GM23338 (cell line): ENCODE measurements at regions not wholly inside any gene's neighbourhood (a gene's known extent, or its start where the extent isn't known, plus 50 kb on each side); places are given as distances from the start of the nearest gene placed in this dataset.

Source experiments
- ATAC-seq: fragments of 200-7000 bp; cut with Tn5 transposase; 3 replicates; pipeline ENCODE4 v1.9.1; 2020
- DNase-seq: peaks from one replicate; pipeline ENCODE4 v3.0.0-alpha.2; 2015; ENCODE audit warnings: low spot score
- H2AFZ ChIP-seq: fragments of 200-600 bp; sonication (generic); 2 replicates; pipeline ENCODE4 v1.8.0; 2016; ENCODE audit warnings: antibody characterized with exemption, mild to moderate bottlenecking, moderate library complexity
- H3F3A ChIP-seq: fragments of 200-600 bp; sonication (generic); replicated peaks from 2 replicates; pipeline ENCODE4 v1.8.0; 2017; ENCODE audit warnings: antibody characterized with exemption, mixed run types, low read depth
- H3K27ac ChIP-seq: fragments of 200-600 bp; sonication (generic); 2 replicates; pipeline ENCODE4 v1.6.1; 2016; ENCODE audit warnings: low read depth
- H3K27me3 ChIP-seq: fragments of 200-600 bp; sonication (generic); 2 replicates; pipeline ENCODE4 v1.8.0; 2016; ENCODE audit warnings: mild to moderate bottlenecking, mixed run types, moderate library complexity; ENCODE audit not compliant: insufficient read depth
- H3K36me3 ChIP-seq: fragments of 200-600 bp; sonication (generic); 2 replicates; pipeline ENCODE4 v1.8.0; 2016; ENCODE audit warnings: mild to moderate bottlenecking; ENCODE audit not compliant: insufficient read depth
- H3K4me1 ChIP-seq: fragments of 200-600 bp; sonication (generic); 2 replicates; pipeline ENCODE4 v1.8.0; 2016; ENCODE audit warnings: mild to moderate bottlenecking, moderate library complexity; ENCODE audit not compliant: insufficient read depth
- H3K4me2 ChIP-seq: fragments of 200-600 bp; sonication (generic); 2 replicates; pipeline ENCODE4 v1.7.1; 2017; ENCODE audit warnings: mixed run types
- H3K4me3 ChIP-seq: fragments of 200-600 bp; sonication (generic); 2 replicates; pipeline ENCODE4 v1.6.1; 2016; ENCODE audit warnings: mixed run types
- H3K79me2 ChIP-seq: fragments of 200-600 bp; sonication (generic); replicated peaks from 2 replicates; pipeline ENCODE4 v1.8.0; 2017; ENCODE audit warnings: mild to moderate bottlenecking; ENCODE audit not compliant: insufficient read depth
- H3K9me2 ChIP-seq: fragments of 200-600 bp; sonication (generic); 2 replicates; pipeline ENCODE4 v1.8.0; 2017; ENCODE audit not compliant: insufficient read depth
- H4K20me1 ChIP-seq: fragments of 200-600 bp; sonication (generic); replicated peaks from 2 replicates; pipeline ENCODE4 v1.8.0; 2017; ENCODE audit warnings: mild to moderate bottlenecking; ENCODE audit not compliant: insufficient read depth
- H3K27ac Mint-ChIP-seq: 2 replicates; pipeline ENCODE4 v1.8.0; 2020; ENCODE audit warnings: inconsistent platforms, mild to moderate bottlenecking, moderate library complexity, mixed read lengths
- H3K27me3 Mint-ChIP-seq: 3 replicates; pipeline ENCODE4 v1.8.0; 2022; ENCODE audit warnings: low read depth, mild to moderate bottlenecking, moderate library complexity, mixed read lengths, inconsistent platforms; ENCODE audit not compliant: insufficient read depth, poor library complexity
- H3K36me3 Mint-ChIP-seq: 3 replicates; pipeline ENCODE4 v1.8.0; 2021; ENCODE audit warnings: low read depth, mild to moderate bottlenecking, inconsistent platforms, moderate library complexity, mixed read lengths
- H3K4me1 Mint-ChIP-seq: 3 replicates; pipeline ENCODE4 v1.8.0; 2020; ENCODE audit warnings: mild to moderate bottlenecking, inconsistent platforms, mixed read lengths
- H3K4me3 Mint-ChIP-seq: 3 replicates; pipeline ENCODE4 v1.8.0; 2021; ENCODE audit warnings: moderate library complexity, mild to moderate bottlenecking, inconsistent platforms, mixed read lengths
- H3K9me3 Mint-ChIP-seq: 3 replicates; pipeline ENCODE4 v1.8.0; 2020; ENCODE audit warnings: moderate library complexity, mild to moderate bottlenecking, inconsistent platforms, mixed read lengths
- CREB1 ChIP-seq: fragments of 250-450 bp; sonication (Bioruptor Pico); IDR thresholded peaks from 2 replicates; pipeline ENCODE4 v1.5.0; 2020; ENCODE audit warnings: low read depth, mild to moderate bottlenecking, moderate library complexity
- EZH2 ChIP-seq: fragments of 200-600 bp; sonication (generic); IDR thresholded peaks from one replicate; pipeline ENCODE4 v1.8.0; 2017; ENCODE audit warnings: antibody characterized with exemption, mild to moderate bottlenecking, low read depth; ENCODE audit not compliant: unreplicated experiment
- EZH2phosphoT487 ChIP-seq: fragments of 200-600 bp; sonication (generic); IDR thresholded peaks from one replicate; pipeline ENCODE4 v1.8.1; 2018; ENCODE audit warnings: antibody characterized with exemption; ENCODE audit not compliant: unreplicated experiment
- JUNB ChIP-seq: IDR thresholded peaks from one replicate; pipeline ENCODE4 v1.6.1; 2016; ENCODE audit warnings: antibody characterized with exemption; ENCODE audit not compliant: unreplicated experiment
- NANOG ChIP-seq: IDR thresholded peaks from 2 replicates; pipeline ENCODE4 v1.6.1; 2016; ENCODE audit warnings: antibody characterized with exemption, borderline replicate concordance
- POLR2AphosphoS5 ChIP-seq: IDR thresholded peaks from 2 replicates; pipeline ENCODE4 v1.6.1; 2016; ENCODE audit warnings: antibody characterized with exemption, low read depth
- STAT1 ChIP-seq: IDR thresholded peaks from one replicate; pipeline ENCODE4 v1.6.1; 2016; ENCODE audit warnings: antibody characterized with exemption; ENCODE audit not compliant: unreplicated experiment
- ZNF114 ChIP-seq: fragments of 250-450 bp; sonication (Bioruptor Pico); IDR thresholded peaks from 2 replicates; pipeline ENCODE4 v1.5.0; 2020; ENCODE audit warnings: mild to moderate bottlenecking, moderate library complexity
- ZNF331 ChIP-seq: fragments of 250-450 bp; sonication (Bioruptor Pico); IDR thresholded peaks from 2 replicates; pipeline ENCODE4 v1.5.0; 2020; ENCODE audit warnings: low read depth, mild to moderate bottlenecking, moderate library complexity
- TF ChIP-seq, protein P1 (sequence below): IDR thresholded peaks from 2 replicates; pipeline ENCODE4 v1.6.1; 2016; ENCODE audit warnings: antibody characterized with exemption
- TF ChIP-seq, protein P2 (sequence below): fragments of 250-450 bp; sonication (Bioruptor Pico); IDR thresholded peaks from 2 replicates; pipeline ENCODE4 v1.5.0; 2020; ENCODE audit warnings: mild to moderate bottlenecking, moderate library complexity
- TF ChIP-seq, protein P3 (sequence below): IDR thresholded peaks from one replicate; pipeline ENCODE4 v1.6.1; 2018; ENCODE audit warnings: antibody characterized with exemption; ENCODE audit not compliant: unreplicated experiment
- TF ChIP-seq, protein P4 (sequence below), 2 experiments: fragments of 200-600 bp in 1 of 2; sonication (generic) in 1 of 2; conservative IDR thresholded peaks; 2 replicates each; pipeline versions ENCODE4 v1.5.1 to v1.6.1; 2016 to 2017; ENCODE audit warnings: antibody characterized with exemption in 2 of 2, low read depth in 2 of 2, mild to moderate bottlenecking in 2 of 2, moderate library complexity in 1 of 2

DNA sequence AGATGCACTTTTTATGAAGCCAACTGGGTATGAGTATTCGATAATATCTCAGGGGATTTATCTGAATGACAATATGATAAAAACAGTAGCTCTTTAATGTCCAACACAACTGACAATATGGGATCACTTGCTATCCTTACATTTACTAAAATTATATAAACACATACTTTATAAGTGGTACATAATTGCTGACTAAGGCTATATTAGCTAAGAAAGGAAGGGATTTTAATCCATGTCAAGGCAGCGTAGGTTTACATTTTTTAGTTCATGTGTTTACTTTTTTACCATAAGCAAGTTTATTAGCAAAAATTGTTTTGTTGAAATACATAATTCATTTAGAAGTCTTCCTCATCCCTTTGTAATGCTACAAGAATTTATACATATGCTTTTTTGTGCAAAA lies 796.2 kb downstream of the TLE1 start:
- Histone ChIP-seq H3K9me2 (no peaks in the 10 kb centered on the region; the same call in 1 of the 2 replicates), H4K20me1 (no peaks in the 10 kb centered on the region), H3K27ac (no peak overlapping the region), H3K4me3 (no peak overlapping the region), H3K4me1 (no peaks in the 10 kb centered on the region), H3F3A (no peaks in the 10 kb centered on the region), H3K27me3 (no peaks in the 10 kb centered on the region), H3K79me2 (no peaks in the 10 kb centered on the region), H3K36me3 (no peaks in the 10 kb centered on the region), H3K4me2 (no peak overlapping the region), H2AFZ (no peak overlapping the region)
- no peaks in the 10 kb centered on the region for H3K4me1 Mint-ChIP-seq
- no peaks in the 10 kb centered on the region for H3K36me3 Mint-ChIP-seq
- no peak overlapping the region for H3K27ac Mint-ChIP-seq
- TF ChIP-seq EZH2 (no peak), POLR2AphosphoS5 (no peak), EZH2phosphoT487 (no peak), ZNF331 (CRISPR knock-in tag) (no peak), NANOG (no peak), CREB1 (CRISPR knock-in tag) (no peak), JUNB (no peak), STAT1 (no peak), ZNF114 (CRISPR knock-in tag) (no peak)
- TF ChIP-seq, protein P1, sequence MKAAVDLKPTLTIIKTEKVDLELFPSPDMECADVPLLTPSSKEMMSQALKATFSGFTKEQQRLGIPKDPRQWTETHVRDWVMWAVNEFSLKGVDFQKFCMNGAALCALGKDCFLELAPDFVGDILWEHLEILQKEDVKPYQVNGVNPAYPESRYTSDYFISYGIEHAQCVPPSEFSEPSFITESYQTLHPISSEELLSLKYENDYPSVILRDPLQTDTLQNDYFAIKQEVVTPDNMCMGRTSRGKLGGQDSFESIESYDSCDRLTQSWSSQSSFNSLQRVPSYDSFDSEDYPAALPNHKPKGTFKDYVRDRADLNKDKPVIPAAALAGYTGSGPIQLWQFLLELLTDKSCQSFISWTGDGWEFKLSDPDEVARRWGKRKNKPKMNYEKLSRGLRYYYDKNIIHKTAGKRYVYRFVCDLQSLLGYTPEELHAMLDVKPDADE = no peak
- TF ChIP-seq, protein P2, sequence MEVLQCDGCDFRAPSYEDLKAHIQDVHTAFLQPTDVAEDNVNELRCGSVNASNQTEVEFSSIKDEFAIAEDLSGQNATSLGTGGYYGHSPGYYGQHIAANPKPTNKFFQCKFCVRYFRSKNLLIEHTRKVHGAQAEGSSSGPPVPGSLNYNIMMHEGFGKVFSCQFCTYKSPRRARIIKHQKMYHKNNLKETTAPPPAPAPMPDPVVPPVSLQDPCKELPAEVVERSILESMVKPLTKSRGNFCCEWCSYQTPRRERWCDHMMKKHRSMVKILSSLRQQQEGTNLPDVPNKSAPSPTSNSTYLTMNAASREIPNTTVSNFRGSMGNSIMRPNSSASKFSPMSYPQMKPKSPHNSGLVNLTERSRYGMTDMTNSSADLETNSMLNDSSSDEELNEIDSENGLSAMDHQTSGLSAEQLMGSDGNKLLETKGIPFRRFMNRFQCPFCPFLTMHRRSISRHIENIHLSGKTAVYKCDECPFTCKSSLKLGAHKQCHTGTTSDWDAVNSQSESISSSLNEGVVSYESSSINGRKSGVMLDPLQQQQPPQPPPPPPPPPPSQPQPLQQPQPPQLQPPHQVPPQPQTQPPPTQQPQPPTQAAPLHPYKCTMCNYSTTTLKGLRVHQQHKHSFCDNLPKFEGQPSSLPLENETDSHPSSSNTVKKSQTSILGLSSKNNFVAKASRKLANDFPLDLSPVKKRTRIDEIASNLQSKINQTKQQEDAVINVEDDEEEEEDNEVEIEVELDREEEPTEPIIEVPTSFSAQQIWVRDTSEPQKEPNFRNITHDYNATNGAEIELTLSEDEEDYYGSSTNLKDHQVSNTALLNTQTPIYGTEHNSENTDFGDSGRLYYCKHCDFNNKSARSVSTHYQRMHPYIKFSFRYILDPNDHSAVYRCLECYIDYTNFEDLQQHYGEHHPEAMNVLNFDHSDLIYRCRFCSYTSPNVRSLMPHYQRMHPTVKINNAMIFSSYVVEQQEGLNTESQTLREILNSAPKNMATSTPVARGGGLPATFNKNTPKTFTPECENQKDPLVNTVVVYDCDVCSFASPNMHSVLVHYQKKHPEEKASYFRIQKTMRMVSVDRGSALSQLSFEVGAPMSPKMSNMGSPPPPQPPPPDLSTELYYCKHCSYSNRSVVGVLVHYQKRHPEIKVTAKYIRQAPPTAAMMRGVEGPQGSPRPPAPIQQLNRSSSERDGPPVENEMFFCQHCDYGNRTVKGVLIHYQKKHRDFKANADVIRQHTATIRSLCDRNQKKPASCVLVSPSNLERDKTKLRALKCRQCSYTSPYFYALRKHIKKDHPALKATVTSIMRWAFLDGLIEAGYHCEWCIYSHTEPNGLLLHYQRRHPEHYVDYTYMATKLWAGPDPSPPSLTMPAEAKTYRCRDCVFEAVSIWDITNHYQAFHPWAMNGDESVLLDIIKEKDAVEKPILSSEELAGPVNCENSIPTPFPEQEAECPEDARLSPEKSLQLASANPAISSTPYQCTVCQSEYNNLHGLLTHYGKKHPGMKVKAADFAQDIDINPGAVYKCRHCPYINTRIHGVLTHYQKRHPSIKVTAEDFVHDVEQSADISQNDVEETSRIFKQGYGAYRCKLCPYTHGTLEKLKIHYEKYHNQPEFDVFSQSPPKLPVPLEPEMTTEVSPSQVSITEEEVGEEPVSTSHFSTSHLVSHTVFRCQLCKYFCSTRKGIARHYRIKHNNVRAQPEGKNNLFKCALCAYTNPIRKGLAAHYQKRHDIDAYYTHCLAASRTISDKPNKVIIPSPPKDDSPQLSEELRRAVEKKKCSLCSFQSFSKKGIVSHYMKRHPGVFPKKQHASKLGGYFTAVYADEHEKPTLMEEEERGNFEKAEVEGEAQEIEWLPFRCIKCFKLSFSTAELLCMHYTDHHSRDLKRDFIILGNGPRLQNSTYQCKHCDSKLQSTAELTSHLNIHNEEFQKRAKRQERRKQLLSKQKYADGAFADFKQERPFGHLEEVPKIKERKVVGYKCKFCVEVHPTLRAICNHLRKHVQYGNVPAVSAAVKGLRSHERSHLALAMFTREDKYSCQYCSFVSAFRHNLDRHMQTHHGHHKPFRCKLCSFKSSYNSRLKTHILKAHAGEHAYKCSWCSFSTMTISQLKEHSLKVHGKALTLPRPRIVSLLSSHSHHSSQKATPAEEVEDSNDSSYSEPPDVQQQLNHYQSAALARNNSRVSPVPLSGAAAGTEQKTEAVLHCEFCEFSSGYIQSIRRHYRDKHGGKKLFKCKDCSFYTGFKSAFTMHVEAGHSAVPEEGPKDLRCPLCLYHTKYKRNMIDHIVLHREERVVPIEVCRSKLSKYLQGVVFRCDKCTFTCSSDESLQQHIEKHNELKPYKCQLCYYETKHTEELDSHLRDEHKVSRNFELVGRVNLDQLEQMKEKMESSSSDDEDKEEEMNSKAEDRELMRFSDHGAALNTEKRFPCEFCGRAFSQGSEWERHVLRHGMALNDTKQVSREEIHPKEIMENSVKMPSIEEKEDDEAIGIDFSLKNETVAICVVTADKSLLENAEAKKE (CRISPR knock-in tag) = no peak
- TF ChIP-seq, protein P3, sequence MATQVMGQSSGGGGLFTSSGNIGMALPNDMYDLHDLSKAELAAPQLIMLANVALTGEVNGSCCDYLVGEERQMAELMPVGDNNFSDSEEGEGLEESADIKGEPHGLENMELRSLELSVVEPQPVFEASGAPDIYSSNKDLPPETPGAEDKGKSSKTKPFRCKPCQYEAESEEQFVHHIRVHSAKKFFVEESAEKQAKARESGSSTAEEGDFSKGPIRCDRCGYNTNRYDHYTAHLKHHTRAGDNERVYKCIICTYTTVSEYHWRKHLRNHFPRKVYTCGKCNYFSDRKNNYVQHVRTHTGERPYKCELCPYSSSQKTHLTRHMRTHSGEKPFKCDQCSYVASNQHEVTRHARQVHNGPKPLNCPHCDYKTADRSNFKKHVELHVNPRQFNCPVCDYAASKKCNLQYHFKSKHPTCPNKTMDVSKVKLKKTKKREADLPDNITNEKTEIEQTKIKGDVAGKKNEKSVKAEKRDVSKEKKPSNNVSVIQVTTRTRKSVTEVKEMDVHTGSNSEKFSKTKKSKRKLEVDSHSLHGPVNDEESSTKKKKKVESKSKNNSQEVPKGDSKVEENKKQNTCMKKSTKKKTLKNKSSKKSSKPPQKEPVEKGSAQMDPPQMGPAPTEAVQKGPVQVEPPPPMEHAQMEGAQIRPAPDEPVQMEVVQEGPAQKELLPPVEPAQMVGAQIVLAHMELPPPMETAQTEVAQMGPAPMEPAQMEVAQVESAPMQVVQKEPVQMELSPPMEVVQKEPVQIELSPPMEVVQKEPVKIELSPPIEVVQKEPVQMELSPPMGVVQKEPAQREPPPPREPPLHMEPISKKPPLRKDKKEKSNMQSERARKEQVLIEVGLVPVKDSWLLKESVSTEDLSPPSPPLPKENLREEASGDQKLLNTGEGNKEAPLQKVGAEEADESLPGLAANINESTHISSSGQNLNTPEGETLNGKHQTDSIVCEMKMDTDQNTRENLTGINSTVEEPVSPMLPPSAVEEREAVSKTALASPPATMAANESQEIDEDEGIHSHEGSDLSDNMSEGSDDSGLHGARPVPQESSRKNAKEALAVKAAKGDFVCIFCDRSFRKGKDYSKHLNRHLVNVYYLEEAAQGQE = no peak
- TF ChIP-seq, protein P4, sequence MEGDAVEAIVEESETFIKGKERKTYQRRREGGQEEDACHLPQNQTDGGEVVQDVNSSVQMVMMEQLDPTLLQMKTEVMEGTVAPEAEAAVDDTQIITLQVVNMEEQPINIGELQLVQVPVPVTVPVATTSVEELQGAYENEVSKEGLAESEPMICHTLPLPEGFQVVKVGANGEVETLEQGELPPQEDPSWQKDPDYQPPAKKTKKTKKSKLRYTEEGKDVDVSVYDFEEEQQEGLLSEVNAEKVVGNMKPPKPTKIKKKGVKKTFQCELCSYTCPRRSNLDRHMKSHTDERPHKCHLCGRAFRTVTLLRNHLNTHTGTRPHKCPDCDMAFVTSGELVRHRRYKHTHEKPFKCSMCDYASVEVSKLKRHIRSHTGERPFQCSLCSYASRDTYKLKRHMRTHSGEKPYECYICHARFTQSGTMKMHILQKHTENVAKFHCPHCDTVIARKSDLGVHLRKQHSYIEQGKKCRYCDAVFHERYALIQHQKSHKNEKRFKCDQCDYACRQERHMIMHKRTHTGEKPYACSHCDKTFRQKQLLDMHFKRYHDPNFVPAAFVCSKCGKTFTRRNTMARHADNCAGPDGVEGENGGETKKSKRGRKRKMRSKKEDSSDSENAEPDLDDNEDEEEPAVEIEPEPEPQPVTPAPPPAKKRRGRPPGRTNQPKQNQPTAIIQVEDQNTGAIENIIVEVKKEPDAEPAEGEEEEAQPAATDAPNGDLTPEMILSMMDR (conservative IDR thresholded peaks at IDR 0.05; ENCODE audit: low read depth in 2 of 2) = no peak
- H3K4me3 Mint-ChIP-seq = no peak overlapping the region
- H3K27me3 Mint-ChIP-seq = no peaks in the 10 kb centered on the region
- peaks cover 5% of the 10 kb centered on the region; the same call in 1 of the 3 replicates for H3K9me3 Mint-ChIP-seq
- ATAC-seq (no peak), DNase-seq (no peak)
